Esophagus squamous epithelium (tissue), 5 donors: ENCODE measurements at regions not wholly inside any gene's neighbourhood (a gene's known extent, or its start where the extent isn't known, plus 50 kb on each side); places are given as distances from the start of the nearest gene placed in this dataset.

ENCODE experiments used
- DNase-seq: peaks from one replicate; lab custom pipeline; 2025; lab: John Stamatoyannopoulos, UW
- H3K27ac ChIP-seq, 4 donors: fragments of 200-600 bp; sonication (generic); one replicate each; pipeline ENCODE4 v1.5.1; 2016 to 2019; ENCODE audit warnings: mild to moderate bottlenecking in 1 of 4
- H3K27me3 ChIP-seq, 4 donors: fragments of 200-600 bp; sonication (generic); 1 replicate in 3 of 4; 2 replicates in 1 of 4; pipeline versions ENCODE4 v1.5.1 to v1.6.0; 2017 to 2021; ENCODE audit warnings: antibody characterized with exemption in 1 of 4
- H3K36me3 ChIP-seq, 3 donors: fragments of 200-600 bp; sonication (generic); one replicate each; pipeline ENCODE4 v1.5.1; 2016 to 2019
- H3K4me1 ChIP-seq, 3 donors: fragments of 200-600 bp; sonication (generic); one replicate each; pipeline ENCODE4 v1.5.1; 2017 to 2019
- H3K4me3 ChIP-seq, 4 donors: fragments of 200-600 bp; sonication (generic); 1 replicate in 3 of 4; 2 replicates in 1 of 4; pipeline ENCODE4 v1.5.1; 2016 to 2019; ENCODE audit warnings: mild to moderate bottlenecking in 2 of 4, moderate library complexity in 1 of 4
- H3K9me3 ChIP-seq, 3 donors: fragments of 200-600 bp; sonication (generic); one replicate each; pipeline ENCODE4 v1.5.1; 2016 to 2019
- POLR2A ChIP-seq, 4 donors: fragments of 450-650 bp; IDR thresholded peaks; one replicate each; pipeline ENCODE4 v1.6.1; 2017; ENCODE audit warnings: antibody characterized with exemption in 4 of 4, mild to moderate bottlenecking in 4 of 4, moderate library complexity in 3 of 4
- WGBS, 2 donors: methylation state at CpG; one replicate each; pipeline ENCODE4 v1.1.5; 2018; 5-methylcytosine and 5-hydroxymethylcytosine counted together
- intact Hi-C: fragments of 100-400 bp; cut with DNase I; formaldehyde crosslinking; loops from one replicate; pipeline ENCODE4 v1.15.0; 2022
- TF ChIP-seq, protein P1 (sequence below), 6 experiments: fragments of 450-650 bp in 4 of 6; fragments of 200-600 bp in 2 of 6; sonication (generic) in 2 of 6; IDR thresholded peaks; one replicate each; pipeline ENCODE4 v1.5.1; 2016 to 2019; ENCODE audit warnings: antibody characterized with exemption in 6 of 6, mild to moderate bottlenecking in 4 of 6, moderate library complexity in 4 of 6
- donor health status: DM: yes; HTN: yes; CAD: no.

GRCh38 chr2:64704161-64704560, 50.4 kb upstream of the SERTAD2 start:
- DNase-seq = no peak
- Histone ChIP-seq H3K4me3 (no peak overlapping the region), H3K36me3 (no peaks in the 10 kb centered on the region), H3K27me3 (no peaks in the 10 kb centered on the region), H3K9me3 (no peaks in the 10 kb centered on the region), H3K4me1 (peaks cover 0 to under 1% (median 0%) of the 10 kb centered on the region in 3 donors), H3K27ac (no peak overlapping the region)
- 74 to 76% methylated on average over 4 of the region's 4 CpGs for WGBS, 2 donors
- no peak for TF ChIP-seq POLR2A (IDR thresholded peaks at IDR 0.05)
- TF ChIP-seq, protein P1, sequence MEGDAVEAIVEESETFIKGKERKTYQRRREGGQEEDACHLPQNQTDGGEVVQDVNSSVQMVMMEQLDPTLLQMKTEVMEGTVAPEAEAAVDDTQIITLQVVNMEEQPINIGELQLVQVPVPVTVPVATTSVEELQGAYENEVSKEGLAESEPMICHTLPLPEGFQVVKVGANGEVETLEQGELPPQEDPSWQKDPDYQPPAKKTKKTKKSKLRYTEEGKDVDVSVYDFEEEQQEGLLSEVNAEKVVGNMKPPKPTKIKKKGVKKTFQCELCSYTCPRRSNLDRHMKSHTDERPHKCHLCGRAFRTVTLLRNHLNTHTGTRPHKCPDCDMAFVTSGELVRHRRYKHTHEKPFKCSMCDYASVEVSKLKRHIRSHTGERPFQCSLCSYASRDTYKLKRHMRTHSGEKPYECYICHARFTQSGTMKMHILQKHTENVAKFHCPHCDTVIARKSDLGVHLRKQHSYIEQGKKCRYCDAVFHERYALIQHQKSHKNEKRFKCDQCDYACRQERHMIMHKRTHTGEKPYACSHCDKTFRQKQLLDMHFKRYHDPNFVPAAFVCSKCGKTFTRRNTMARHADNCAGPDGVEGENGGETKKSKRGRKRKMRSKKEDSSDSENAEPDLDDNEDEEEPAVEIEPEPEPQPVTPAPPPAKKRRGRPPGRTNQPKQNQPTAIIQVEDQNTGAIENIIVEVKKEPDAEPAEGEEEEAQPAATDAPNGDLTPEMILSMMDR (IDR thresholded peaks at IDR 0.05) = no peak
- intact Hi-C loops = no loop called here

- no peak for TF ChIP-seq POLR2A (IDR thresholded peaks at IDR 0.05)
- H3K27me3 ChIP-seq = no peaks in the 10 kb centered on the region
- no peaks in the 10 kb centered on the region for H3K9me3 ChIP-seq
- intact Hi-C loops = no loop called here
- no peaks in the 10 kb centered on the region for H3K4me1 ChIP-seq
- 85 to 88% methylated on average over 1 of the region's 1 CpG for WGBS, 2 donors
- H3K4me3 ChIP-seq = no peak overlapping the region
- no peak overlapping the region for H3K27ac ChIP-seq
- H3K36me3 ChIP-seq = no peaks in the 10 kb centered on the region
- DNase-seq = no peak
These were observed 51.3 kb upstream of the SERTAD2 start for GRCh38 chr2:64704996-64705395.

- peaks cover 0 to 4% (median 0%) of the 10 kb centered on the region in 3 donors for H3K36me3 ChIP-seq
- H3K27me3 ChIP-seq = no peaks in the 10 kb centered on the region
- 91 to 92% methylated on average over 2 of the region's 2 CpGs for WGBS, 2 donors
- no peak overlapping the region for H3K4me3 ChIP-seq
- intact Hi-C loops = no loop called here
- H3K27ac ChIP-seq = no peak overlapping the region
- no peak for DNase-seq
- no peaks in the 10 kb centered on the region for H3K9me3 ChIP-seq
- H3K4me1 ChIP-seq = peaks cover 0 to 6% (median 0%) of the 10 kb centered on the region in 3 donors
- TF ChIP-seq, protein P1 (IDR thresholded peaks at IDR 0.05) = no peak
- no peak for TF ChIP-seq POLR2A (IDR thresholded peaks at IDR 0.05)
These were observed 53.6 kb upstream of the SERTAD2 start for GRCh38 chr2:64707276-64707675.

DNA sequence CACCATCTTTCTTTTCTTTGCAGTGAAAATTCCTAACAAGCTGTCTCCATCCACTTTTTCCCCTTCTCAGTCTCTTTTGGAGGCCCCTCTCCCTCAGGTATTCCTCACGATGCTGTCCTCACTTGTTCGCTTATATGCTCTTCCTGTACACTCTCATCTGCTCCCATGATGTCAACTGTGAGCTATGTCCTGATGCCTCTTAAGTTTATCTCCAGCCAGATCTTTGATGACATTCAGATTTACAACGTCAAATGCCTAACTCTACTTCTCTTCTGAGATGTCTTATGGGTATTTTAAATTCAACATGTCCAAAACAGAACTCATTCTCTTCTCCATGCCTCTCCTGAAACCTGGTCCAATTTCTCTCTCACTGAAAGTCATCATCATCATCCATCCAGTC, 55.1 kb upstream of the SERTAD2 start:
- intact Hi-C loops = no loop called here
- Histone ChIP-seq H3K36me3 (peaks cover 0 to 4% (median 0%) of the 10 kb centered on the region in 3 donors), H3K4me1 (peaks cover 0 to 6% (median 0%) of the 10 kb centered on the region in 3 donors), H3K27ac (no peak overlapping the region), H3K27me3 (no peaks in the 10 kb centered on the region), H3K4me3 (no peak overlapping the region), H3K9me3 (no peaks in the 10 kb centered on the region)
- no peak for TF ChIP-seq POLR2A (IDR thresholded peaks at IDR 0.05)
- TF ChIP-seq, protein P1 (IDR thresholded peaks at IDR 0.05) = no peak
- DNase-seq = no peak
- WGBS, 2 donors = 80 to 87% methylated on average over 3 of the region's 3 CpGs

DNA sequence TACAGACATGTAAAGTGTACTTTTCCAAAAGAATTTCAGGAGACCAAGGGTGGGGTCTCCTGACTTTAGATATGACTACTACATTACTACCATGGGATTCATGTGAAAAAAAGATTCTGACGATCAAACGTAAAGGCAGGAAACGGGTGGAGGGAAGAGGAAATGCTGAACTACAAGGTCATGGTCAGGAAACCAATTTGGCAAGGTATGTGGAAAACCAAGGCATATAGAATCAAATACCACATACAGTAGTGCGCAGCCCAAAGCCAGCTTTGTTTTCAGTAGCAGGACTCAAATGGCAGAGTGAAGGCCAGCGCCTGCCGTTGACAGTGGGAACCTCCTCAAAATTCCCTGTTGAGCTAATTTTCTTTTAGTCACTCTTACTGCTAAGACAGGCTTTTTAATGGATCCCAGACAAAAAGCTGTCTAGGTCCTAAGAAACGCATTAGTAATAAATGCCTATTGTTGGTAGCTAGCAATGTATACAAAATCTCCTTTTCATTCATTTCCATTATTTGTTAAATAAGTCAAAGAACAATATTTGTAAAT, 57.6 kb upstream of the SERTAD2 start:
- WGBS, 2 donors = 58 to 63% methylated on average over 7 of the region's 7 CpGs
- Histone ChIP-seq H3K4me3 (no peak overlapping the region), H3K36me3 (peaks cover 0 to 4% (median 0%) of the 10 kb centered on the region in 3 donors), H3K9me3 (no peaks in the 10 kb centered on the region), H3K27me3 (no peaks in the 10 kb centered on the region), H3K4me1 (peaks cover 0 to 6% (median 0%) of the 10 kb centered on the region in 3 donors), H3K27ac (no peak overlapping the region)
- intact Hi-C loops = no loop called here
- TF ChIP-seq POLR2A (IDR thresholded peaks at IDR 0.05) = no peak
- TF ChIP-seq, protein P1 (IDR thresholded peaks at IDR 0.05) = no peak
- no peak for DNase-seq
